Thyroid gland (tissue), 4 donors: ENCODE measurements at regions not wholly inside any gene's neighbourhood (a gene's known extent, or its start where the extent isn't known, plus 50 kb on each side); places are given as distances from the start of the nearest gene placed in this dataset.

Experiments
- CTCF ChIP-seq, 6 experiments: fragments of 200-600 bp in 3 of 6; fragments of 450-650 bp in 3 of 6; sonication (generic) in 3 of 6; IDR thresholded peaks; one replicate each; pipeline ENCODE4 v1.5.1; 2016 to 2019; ENCODE audit warnings: antibody characterized with exemption in 6 of 6, mild to moderate bottlenecking in 2 of 6, inconsistent platforms in 1 of 6, moderate library complexity in 1 of 6
- POLR2A ChIP-seq, 2 donors: fragments of 450-650 bp; IDR thresholded peaks; one replicate each; pipeline ENCODE4 v1.6.1; 2017; ENCODE audit warnings: antibody characterized with exemption in 2 of 2, mild to moderate bottlenecking in 2 of 2, moderate library complexity in 1 of 2

DNA sequence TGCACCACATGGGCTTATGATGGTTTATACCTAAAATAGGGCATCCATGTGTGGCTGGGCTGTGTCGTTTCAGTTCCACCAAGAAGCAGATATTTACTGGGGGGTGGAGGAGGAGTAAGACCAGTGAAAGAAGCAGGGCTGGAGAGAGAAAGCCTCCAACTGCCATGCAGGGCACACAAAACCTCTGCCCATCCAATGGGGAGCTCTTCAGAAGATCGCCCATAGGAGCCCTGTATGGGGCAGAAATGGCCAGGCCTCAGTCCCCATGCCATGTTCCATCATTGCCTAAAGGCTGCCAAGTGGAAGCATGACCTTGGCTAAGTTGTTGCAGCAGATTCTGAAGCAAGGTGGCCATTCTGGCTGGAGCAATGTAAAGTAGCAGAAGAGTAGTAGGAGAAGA is 277.0 kb downstream of the MEX3B start:
- TF ChIP-seq POLR2A (IDR thresholded peaks at IDR 0.05): no peak
- no peak for TF ChIP-seq CTCF (IDR thresholded peaks at IDR 0.05)
